ENCODE measurements at regions not wholly inside any gene's neighbourhood (a gene's known extent, or its start where the extent isn't known, plus 50 kb on each side); places are given as distances from the start of the nearest gene placed in this dataset.
"Not testable (repeated sequence)": the region's sequence is repeated elsewhere in the genome, so short reads cannot be mapped to it uniquely, and the experiment has no call there.

- not testable (repeated sequence) for TF ChIP-seq CTCF (IDR thresholded peaks at IDR 0.05; ENCODE audit: low read depth, low read length); POLR2A (IDR thresholded peaks at IDR 0.05; ENCODE audit: extremely low read depth, insufficient read length); MAX (IDR thresholded peaks at IDR 0.05; ENCODE audit: low read depth, low read length); MYC (IDR thresholded peaks at IDR 0.05; ENCODE audit: low read depth, low read length)
Measured at GRCh38 chr12:67900418-67900817, 88.8 kb upstream of the IFNG-AS1 start.

Measured in NB4 (cell line).